ENCODE measurements at regions not wholly inside any gene's neighbourhood (a gene's known extent, or its start where the extent isn't known, plus 50 kb on each side); places are given as distances from the start of the nearest gene placed in this dataset.

DNA sequence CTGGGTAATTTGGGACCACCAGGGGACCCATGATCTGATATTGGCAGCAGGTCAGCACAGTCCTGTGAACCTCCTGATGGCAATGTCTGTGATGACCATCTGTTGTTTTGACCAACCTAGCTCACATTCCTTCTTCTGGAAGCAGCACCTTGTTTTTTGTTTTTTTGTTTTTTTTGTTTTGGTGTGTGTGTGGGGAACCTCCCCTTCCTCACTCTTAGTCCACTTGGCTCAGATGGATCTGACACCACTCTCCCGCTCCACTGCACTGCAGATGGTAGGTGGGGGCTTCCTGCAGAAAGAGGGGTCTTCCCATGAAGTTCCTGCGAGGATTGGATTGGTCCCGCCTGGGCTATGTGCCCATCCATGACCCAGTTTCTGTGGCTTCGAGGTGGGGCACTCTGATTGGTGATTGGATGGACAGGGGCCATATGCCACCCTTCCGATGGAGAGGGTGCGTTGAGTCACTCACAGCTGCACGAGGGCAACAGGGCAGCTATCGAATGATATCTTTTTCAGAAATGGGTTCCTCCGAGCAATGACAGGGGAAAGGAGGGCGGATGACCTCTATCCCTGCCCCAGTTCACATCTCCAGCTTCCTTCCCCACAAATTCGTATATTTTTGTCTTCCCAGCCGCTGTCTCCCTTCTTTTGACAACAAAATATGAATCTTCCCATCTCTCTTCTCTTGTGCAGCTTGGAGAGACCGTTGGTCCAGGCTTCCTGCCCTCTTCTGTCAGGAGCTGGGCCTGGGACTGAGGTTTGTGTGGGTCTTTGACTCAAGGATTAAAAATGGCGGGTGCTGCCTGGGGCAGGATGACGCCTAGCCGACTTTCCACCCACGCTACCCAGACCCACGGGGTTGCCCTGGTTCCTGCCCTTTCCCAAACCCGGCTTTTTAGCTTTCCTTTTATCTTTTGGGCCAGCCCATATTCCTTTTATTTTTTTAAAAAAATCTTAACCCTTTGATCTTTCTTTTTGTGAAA lies 132.1 kb upstream of the KCNG1 start:
- TF ChIP-seq, protein P1, sequence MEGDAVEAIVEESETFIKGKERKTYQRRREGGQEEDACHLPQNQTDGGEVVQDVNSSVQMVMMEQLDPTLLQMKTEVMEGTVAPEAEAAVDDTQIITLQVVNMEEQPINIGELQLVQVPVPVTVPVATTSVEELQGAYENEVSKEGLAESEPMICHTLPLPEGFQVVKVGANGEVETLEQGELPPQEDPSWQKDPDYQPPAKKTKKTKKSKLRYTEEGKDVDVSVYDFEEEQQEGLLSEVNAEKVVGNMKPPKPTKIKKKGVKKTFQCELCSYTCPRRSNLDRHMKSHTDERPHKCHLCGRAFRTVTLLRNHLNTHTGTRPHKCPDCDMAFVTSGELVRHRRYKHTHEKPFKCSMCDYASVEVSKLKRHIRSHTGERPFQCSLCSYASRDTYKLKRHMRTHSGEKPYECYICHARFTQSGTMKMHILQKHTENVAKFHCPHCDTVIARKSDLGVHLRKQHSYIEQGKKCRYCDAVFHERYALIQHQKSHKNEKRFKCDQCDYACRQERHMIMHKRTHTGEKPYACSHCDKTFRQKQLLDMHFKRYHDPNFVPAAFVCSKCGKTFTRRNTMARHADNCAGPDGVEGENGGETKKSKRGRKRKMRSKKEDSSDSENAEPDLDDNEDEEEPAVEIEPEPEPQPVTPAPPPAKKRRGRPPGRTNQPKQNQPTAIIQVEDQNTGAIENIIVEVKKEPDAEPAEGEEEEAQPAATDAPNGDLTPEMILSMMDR (IDR thresholded peaks at IDR 0.05; ENCODE audit: extremely low read depth in 1 of 2, insufficient read depth in 1 of 2, low read depth in 1 of 2, low read length in 2 of 2): no peak
- TF ChIP-seq POLR2A (IDR thresholded peaks at IDR 0.05; ENCODE audit: low read depth, low read length): no peak
